Neuronal stem cell (in vitro differentiated cells): ENCODE measurements at regions not wholly inside any gene's neighbourhood (a gene's known extent, or its start where the extent isn't known, plus 50 kb on each side); places are given as distances from the start of the nearest gene placed in this dataset.

Experiments used
- DNase-seq: peaks from one replicate; pipeline ENCODE4 v3.0.0-alpha.2; 2013; ENCODE audit warnings: low spot score
- H2AFZ ChIP-seq: one replicate; pipeline ENCODE4 v1.6.1; 2013; ENCODE audit warnings: mild to moderate bottlenecking, low read length, inconsistent platforms
- H2AK5ac ChIP-seq: 2 replicates; pipeline ENCODE4 v1.6.1; 2013; ENCODE audit warnings: low read depth, mild to moderate bottlenecking, inconsistent platforms, low read length, moderate library complexity, mixed read lengths
- H2BK120ac ChIP-seq: 2 replicates; pipeline ENCODE4 v1.6.1; 2013; ENCODE audit warnings: low read depth, mild to moderate bottlenecking, inconsistent platforms, low read length, moderate library complexity, mixed read lengths
- H2BK12ac ChIP-seq: one replicate; pipeline ENCODE4 v1.6.1; 2013; ENCODE audit warnings: low read length, inconsistent platforms
- H2BK15ac ChIP-seq: 2 replicates; pipeline ENCODE4 v1.6.1; 2013; ENCODE audit warnings: mild to moderate bottlenecking, low read length, inconsistent platforms, mixed read lengths
- H2BK5ac ChIP-seq: one replicate; pipeline ENCODE4 v1.6.1; 2013; ENCODE audit warnings: inconsistent platforms, mild to moderate bottlenecking, low read length, moderate library complexity
- H3K14ac ChIP-seq: one replicate; pipeline ENCODE4 v1.6.1; 2013; ENCODE audit warnings: low read length, inconsistent platforms
- H3K18ac ChIP-seq: 2 replicates; pipeline ENCODE4 v1.6.1; 2013; ENCODE audit warnings: low read length, inconsistent platforms
- H3K23ac ChIP-seq: 2 replicates; pipeline ENCODE4 v1.6.1; 2013; ENCODE audit warnings: low read depth, mild to moderate bottlenecking, mixed read lengths, low read length, inconsistent platforms; ENCODE audit not compliant: poor library complexity
- H3K27ac ChIP-seq: replicated peaks from 3 replicates; pipeline ENCODE4 v1.5.1; 2013; ENCODE audit warnings: low read length, inconsistent platforms
- H3K27me3 ChIP-seq, 3 experiments: 2 replicates each; pipeline ENCODE4 v1.6.1; 2013; ENCODE audit warnings: low read length in 3 of 3, mild to moderate bottlenecking in 2 of 3, inconsistent platforms in 1 of 3, low read depth in 1 of 3, mixed read lengths in 1 of 3, moderate library complexity in 1 of 3; ENCODE audit not compliant: control insufficient read depth in 3 of 3, insufficient read depth in 3 of 3
- H3K36me3 ChIP-seq, 2 donors: replicated peaks in 1 of 2; 2 replicates each; pipeline ENCODE4 v1.6.1; 2013; ENCODE audit warnings: low read length in 2 of 2; ENCODE audit not compliant: control insufficient read depth in 2 of 2, insufficient read depth in 2 of 2
- H3K4ac ChIP-seq: 2 replicates; pipeline ENCODE4 v1.6.1; 2013; ENCODE audit warnings: inconsistent platforms, mild to moderate bottlenecking, low read length, moderate library complexity
- H3K4me1 ChIP-seq, 2 donors: 1 replicate in 1 of 2; 2 replicates in 1 of 2; pipeline ENCODE4 v1.6.1; 2013; ENCODE audit warnings: low read length in 2 of 2, low read depth in 1 of 2; ENCODE audit not compliant: control insufficient read depth in 2 of 2, insufficient read depth in 1 of 2
- H3K4me2 ChIP-seq: one replicate; pipeline ENCODE4 v1.6.1; 2013; ENCODE audit warnings: mild to moderate bottlenecking, low read length, inconsistent platforms; ENCODE audit not compliant: insufficient read depth, poor library complexity, severe bottlenecking
- H3K4me3 ChIP-seq, 2 donors: 2 replicates each; pipeline ENCODE4 v1.5.1; 2013; ENCODE audit warnings: low read length in 2 of 2, mild to moderate bottlenecking in 2 of 2, inconsistent platforms in 1 of 2, moderate library complexity in 1 of 2
- H3K79me1 ChIP-seq: one replicate; pipeline ENCODE4 v1.6.1; 2013; ENCODE audit warnings: low read depth, mild to moderate bottlenecking, inconsistent platforms, low read length, moderate library complexity
- H3K9ac ChIP-seq: one replicate; pipeline ENCODE4 v1.6.1; 2013; ENCODE audit warnings: mild to moderate bottlenecking, low read depth, low read length, inconsistent platforms; ENCODE audit not compliant: poor library complexity
- H3K9me3 ChIP-seq, 2 donors: replicated peaks in 1 of 2; 2 replicates each; pipeline versions ENCODE3 to v1.6.1; 2013; ENCODE audit warnings: low read length in 2 of 2, mild to moderate bottlenecking in 2 of 2, inconsistent platforms in 1 of 2, low read depth in 1 of 2, mixed read lengths in 1 of 2, moderate library complexity in 1 of 2; ENCODE audit not compliant: control insufficient read depth in 2 of 2, insufficient read depth in 1 of 2
- H4K8ac ChIP-seq: one replicate; pipeline ENCODE4 v1.6.1; 2013; ENCODE audit warnings: low read depth, mild to moderate bottlenecking, inconsistent platforms, low read length, moderate library complexity
- H4K91ac ChIP-seq: one replicate; pipeline ENCODE4 v1.6.1; 2013; ENCODE audit warnings: low read length, low read depth, mild to moderate bottlenecking, inconsistent platforms; ENCODE audit not compliant: poor library complexity
- WGBS, 2 donors: extraction: QIAGEN DNeasy Blood & Tissue Kit; methylation state at CpG; one replicate each; pipeline ENCODE4 v1.1.7; 2013; ENCODE audit warnings: missing lambda C conversion rate in 2 of 2, mixed read lengths in 1 of 2; ENCODE audit not compliant: insufficient read length in 2 of 2, insufficient replicate concordance in 1 of 2; ENCODE audit errors: extremely low coverage in 2 of 2; 5-methylcytosine and 5-hydroxymethylcytosine counted together

DNA sequence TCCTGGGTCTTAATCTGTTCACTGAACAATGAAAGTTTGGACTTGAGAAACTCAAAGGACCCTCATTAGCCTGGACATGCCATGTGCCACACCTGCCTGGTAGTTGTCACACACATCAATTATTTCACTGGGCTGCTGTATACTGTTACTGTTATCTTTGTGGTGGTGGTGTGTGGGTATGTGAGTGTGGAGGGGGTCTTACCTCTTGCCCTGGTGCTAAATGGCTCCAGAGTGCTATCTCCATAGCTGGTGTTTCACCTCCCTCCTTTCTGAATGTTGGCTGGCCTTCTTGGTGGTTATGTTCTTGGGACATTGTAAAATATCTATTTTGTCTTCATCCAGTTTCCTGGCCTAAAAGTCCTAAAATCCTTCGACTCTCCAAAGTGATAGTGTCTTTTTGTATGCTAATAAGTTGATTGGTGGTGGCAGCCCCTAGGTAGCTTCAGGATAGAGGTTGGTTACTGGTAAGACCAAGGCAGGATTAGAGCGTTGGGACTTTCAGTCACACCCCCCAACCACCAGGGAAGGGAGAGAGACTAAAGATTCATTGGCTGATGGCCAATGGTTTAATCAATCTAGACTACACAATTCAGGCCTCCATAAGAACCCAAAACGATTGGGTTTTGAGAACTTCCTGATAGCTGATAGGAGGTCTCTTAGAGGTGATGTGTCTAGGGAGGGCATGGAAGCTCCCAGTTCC lies 328.1 kb downstream of the MYCN start:
- no peak overlapping the region for H2BK15ac ChIP-seq
- no peak overlapping the region for H2BK12ac ChIP-seq
- no peak overlapping the region for H4K91ac ChIP-seq
- no peaks in the 10 kb centered on the region for H3K79me1 ChIP-seq
- no CpG with 5 or more reads among the region's 3 CpGs for WGBS, 2 donors
- H3K23ac ChIP-seq, result no peak overlapping the region
- no peak overlapping the region for H3K4ac ChIP-seq
- no peak overlapping the region for H4K8ac ChIP-seq
- H2BK5ac ChIP-seq, result no peak overlapping the region
- no peak overlapping the region for H2BK120ac ChIP-seq
- no peak overlapping the region for H3K14ac ChIP-seq
- H3K36me3 ChIP-seq, result no peaks in the 10 kb centered on the region
- no peak overlapping the region for H3K4me3 ChIP-seq
- no peak overlapping the region for H3K4me2 ChIP-seq
- H2AK5ac ChIP-seq, result no peak overlapping the region
- no peaks in the 10 kb centered on the region for H3K9me3 ChIP-seq
- no peak overlapping the region for H2AFZ ChIP-seq
- H3K18ac ChIP-seq, result no peak overlapping the region
- H3K4me1 ChIP-seq, result peaks cover under 1 to 7% of the 10 kb centered on the region in 2 donors
- no peak overlapping the region for H3K27ac ChIP-seq
- H3K9ac ChIP-seq, result no peak overlapping the region
- H3K27me3 ChIP-seq, result no peaks in the 10 kb centered on the region
- DNase-seq, result no peak

DNA sequence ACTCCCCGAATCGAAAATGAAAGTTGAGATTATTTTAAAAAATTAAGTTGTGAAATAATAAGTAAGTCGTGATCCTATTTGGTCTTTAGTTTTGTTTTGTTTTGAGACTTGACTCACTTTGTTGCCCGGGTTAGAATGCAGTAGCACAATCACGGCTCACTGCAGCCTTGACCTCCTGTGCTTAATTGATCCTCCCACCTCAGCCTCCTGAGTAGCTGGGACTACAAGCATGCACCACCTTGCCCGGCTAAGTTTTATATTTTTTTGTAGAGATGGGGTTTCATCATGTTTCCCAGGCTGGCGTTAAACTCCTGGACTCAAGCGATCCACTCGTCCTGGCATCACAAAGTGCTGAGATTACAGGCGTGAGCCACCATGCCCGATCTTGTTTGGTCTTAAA lies 326.2 kb downstream of the MYCN start:
- no peak overlapping the region for H4K8ac ChIP-seq
- no peak overlapping the region for H3K4me3 ChIP-seq
- no peak overlapping the region for H2BK120ac ChIP-seq
- H3K9ac ChIP-seq, result no peak overlapping the region
- H3K23ac ChIP-seq, result no peak overlapping the region
- DNase-seq, result no peak
- H2BK15ac ChIP-seq, result no peak overlapping the region
- H3K27ac ChIP-seq, result no peak overlapping the region
- no peak overlapping the region for H2BK12ac ChIP-seq
- WGBS, 2 donors, result 100% methylated on average over 1 of the region's 11 CpGs; no CpG with 5 or more reads in 1 of the 2 donors
- no peak overlapping the region for H3K4ac ChIP-seq
- H2AK5ac ChIP-seq, result no peak overlapping the region
- no peak overlapping the region for H4K91ac ChIP-seq
- no peak overlapping the region for H2BK5ac ChIP-seq
- no peaks in the 10 kb centered on the region for H3K36me3 ChIP-seq
- H3K9me3 ChIP-seq, result no peaks in the 10 kb centered on the region
- no peak overlapping the region for H3K4me2 ChIP-seq
- H3K79me1 ChIP-seq, result no peaks in the 10 kb centered on the region
- no peaks in the 10 kb centered on the region for H3K27me3 ChIP-seq
- no peak overlapping the region for H2AFZ ChIP-seq
- H3K14ac ChIP-seq, result no peak overlapping the region
- peaks cover 6 to 15% of the 10 kb centered on the region in 2 donors for H3K4me1 ChIP-seq
- H3K18ac ChIP-seq, result no peak overlapping the region

DNA sequence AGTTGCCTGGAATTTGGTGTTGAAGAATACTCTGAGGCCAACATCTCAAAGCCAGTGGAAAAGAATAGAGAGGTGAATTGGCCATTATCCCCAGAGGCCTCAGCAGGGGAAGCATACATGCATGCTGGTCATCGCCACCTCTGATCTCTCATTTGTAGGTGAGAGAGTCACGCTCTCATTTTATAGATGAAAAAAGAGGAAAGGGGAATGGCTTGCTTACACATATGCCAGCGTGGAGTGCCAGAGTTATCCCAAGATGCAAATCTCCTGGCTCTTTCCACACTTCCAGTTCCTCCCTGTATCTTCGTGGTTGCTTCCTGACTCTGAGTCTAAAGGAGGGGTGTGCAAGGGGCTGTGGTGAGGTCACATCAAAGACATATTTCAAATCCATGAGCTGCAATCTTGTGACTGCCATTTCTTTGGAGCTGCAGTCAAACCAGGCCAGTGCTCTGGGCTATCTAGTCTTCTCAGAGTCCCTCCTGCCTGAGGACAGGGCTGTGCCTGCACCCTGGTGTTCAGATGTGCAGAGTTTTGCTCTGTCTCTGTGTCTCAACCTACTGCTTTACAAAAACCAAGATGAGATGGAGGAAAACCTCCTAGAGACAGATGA lies 324.7 kb downstream of the MYCN start:
- H2AK5ac ChIP-seq, result no peak overlapping the region
- no peak overlapping the region for H3K9ac ChIP-seq
- no peaks in the 10 kb centered on the region for H3K9me3 ChIP-seq
- H2AFZ ChIP-seq, result no peak overlapping the region
- WGBS, 2 donors, result no CpG with 5 or more reads among the region's 4 CpGs
- H3K36me3 ChIP-seq, result no peaks in the 10 kb centered on the region
- H3K23ac ChIP-seq, result no peak overlapping the region
- H3K4me2 ChIP-seq, result no peak overlapping the region
- no peak overlapping the region for H3K14ac ChIP-seq
- H3K79me1 ChIP-seq, result no peaks in the 10 kb centered on the region
- no peak overlapping the region for H3K27ac ChIP-seq
- peak overlapping the region; percentile 13 for H3K18ac ChIP-seq
- no peak overlapping the region for H4K8ac ChIP-seq
- no peak overlapping the region for H4K91ac ChIP-seq
- no peak overlapping the region for H2BK120ac ChIP-seq
- no peak overlapping the region for H3K4me3 ChIP-seq
- no peak for DNase-seq
- no peak overlapping the region for H2BK12ac ChIP-seq
- no peak overlapping the region for H2BK5ac ChIP-seq
- H3K27me3 ChIP-seq, result no peaks in the 10 kb centered on the region
- peaks cover 6 to 13% of the 10 kb centered on the region in 2 donors for H3K4me1 ChIP-seq
- no peak overlapping the region for H3K4ac ChIP-seq
- H2BK15ac ChIP-seq, result no peak overlapping the region

DNA sequence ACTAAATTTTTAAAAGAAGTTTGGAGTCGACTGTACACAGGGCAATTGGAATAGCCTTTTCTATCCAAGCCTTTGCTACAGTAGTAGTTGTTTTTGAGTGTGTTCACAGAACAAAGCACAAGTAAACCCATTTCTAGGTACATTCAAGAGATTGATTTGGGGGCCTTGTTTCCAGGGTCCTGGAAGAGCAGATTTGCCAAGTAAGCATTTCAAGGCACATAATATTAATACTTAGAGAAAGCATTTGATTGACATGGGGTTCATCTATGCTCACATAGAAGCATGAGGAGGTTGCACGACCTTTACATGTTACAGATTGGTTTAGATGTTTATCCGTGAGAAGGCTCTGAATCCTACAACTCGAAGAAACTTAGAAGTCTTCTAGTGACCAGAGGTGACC lies 324.1 kb downstream of the MYCN start:
- no peak overlapping the region for H2BK12ac ChIP-seq
- no peak overlapping the region for H2AFZ ChIP-seq
- H4K91ac ChIP-seq, result no peak overlapping the region
- H3K9ac ChIP-seq, result no peak overlapping the region
- H2BK120ac ChIP-seq, result no peak overlapping the region
- no peak overlapping the region for H4K8ac ChIP-seq
- no peaks in the 10 kb centered on the region for H3K27me3 ChIP-seq
- no peak for DNase-seq
- no CpG with 5 or more reads among the region's 4 CpGs for WGBS, 2 donors
- H3K27ac ChIP-seq, result no peak overlapping the region
- no peaks in the 10 kb centered on the region for H3K36me3 ChIP-seq
- H3K18ac ChIP-seq, result no peak overlapping the region
- no peak overlapping the region for H3K4me2 ChIP-seq
- no peak overlapping the region for H2BK5ac ChIP-seq
- H3K79me1 ChIP-seq, result no peaks in the 10 kb centered on the region
- no peak overlapping the region for H3K14ac ChIP-seq
- peaks cover 6 to 13% of the 10 kb centered on the region in 2 donors for H3K4me1 ChIP-seq
- H3K23ac ChIP-seq, result no peak overlapping the region
- no peak overlapping the region for H3K4me3 ChIP-seq
- no peak overlapping the region for H3K4ac ChIP-seq
- H3K9me3 ChIP-seq, result no peaks in the 10 kb centered on the region
- H2AK5ac ChIP-seq, result no peak overlapping the region
- H2BK15ac ChIP-seq, result no peak overlapping the region
